Pons (tissue), 1 donor: ENCODE measurements at regions not wholly inside any gene's neighbourhood (a gene's known extent, or its start where the extent isn't known, plus 50 kb on each side); places are given as distances from the start of the nearest gene placed in this dataset.

Experiments used
- DNase-seq: peaks from one replicate; pipeline ENCODE4 v3.0.0-alpha.2; 2016; ENCODE audit warnings: low spot score

GRCh38 chr18:45435810-45436209, 179.5 kb upstream of the SLC14A2 start:
- DNase-seq: no peak

- DNase-seq: no peak
Observed at GRCh38 chr18:45437366-45437765, 177.9 kb upstream of the SLC14A2 start.

- no peak for DNase-seq
Observed at GRCh38 chr18:45439851-45440645, 175.2 kb upstream of the SLC14A2 start.

- no peak for DNase-seq
Observed at GRCh38 chr18:45441110-45441847, 174.0 kb upstream of the SLC14A2 start.

- DNase-seq: no peak
Observed at GRCh38 chr18:45444040-45444439, 171.2 kb upstream of the SLC14A2 start.

- no peak for DNase-seq
Observed at GRCh38 chr18:45447355-45448265, 167.7 kb upstream of the SLC14A2 start.

GRCh38 chr18:45448871-45449270, 166.4 kb upstream of the SLC14A2 start:
- DNase-seq: no peak

- DNase-seq: peak; percentile 70
Observed at GRCh38 chr18:45449418-45450227, 165.7 kb upstream of the SLC14A2 start.

- DNase-seq: no peak
Observed at GRCh38 chr18:45456090-45457021, 158.9 kb upstream of the SLC14A2 start.

- peak; percentile 31 for DNase-seq
Observed at GRCh38 chr18:45458033-45458432, 157.2 kb upstream of the SLC14A2 start.

- no peak for DNase-seq
Observed at GRCh38 chr18:45462179-45462578, 153.1 kb upstream of the SLC14A2 start.

- no peak for DNase-seq
Observed at GRCh38 chr18:45463451-45463850, 151.8 kb upstream of the SLC14A2 start.

- no peak for DNase-seq
Observed at GRCh38 chr18:45464619-45465018, 150.7 kb upstream of the SLC14A2 start.

- no peak for DNase-seq
Observed at GRCh38 chr18:45467293-45467692, 148.0 kb upstream of the SLC14A2 start.

- no peak for DNase-seq
Observed at GRCh38 chr18:45467945-45468344, 147.3 kb upstream of the SLC14A2 start.

GRCh38 chr18:45478889-45479288, 136.4 kb upstream of the SLC14A2 start:
- no peak for DNase-seq

- DNase-seq: no peak
Observed at GRCh38 chr18:45480219-45481015, 134.9 kb upstream of the SLC14A2 start.

- DNase-seq: no peak
Observed at GRCh38 chr18:45481821-45482220, 133.5 kb upstream of the SLC14A2 start.

- DNase-seq: no peak
Observed at GRCh38 chr18:45482286-45482685, 133.0 kb upstream of the SLC14A2 start.

GRCh38 chr18:45487581-45487980, 127.7 kb upstream of the SLC14A2 start:
- DNase-seq: no peak
